ENCODE measurements at regions not wholly inside any gene's neighbourhood (a gene's known extent, or its start where the extent isn't known, plus 50 kb on each side); places are given as distances from the start of the nearest gene placed in this dataset.

- peak overlapping the region; percentile 58 for H3K27ac Mint-ChIP-seq
- H3K36me3 Mint-ChIP-seq (ENCODE audit: low read depth): no peaks in the 10 kb centered on the region
- H3K4me1 Mint-ChIP-seq (ENCODE audit: low read depth): peaks cover 38% of the 10 kb centered on the region
- no peak for TF ChIP-seq CTCF (IDR thresholded peaks at IDR 0.05)
- peaks cover 2% of the 10 kb centered on the region; the same call in 1 of the 2 replicates for H3K27me3 Mint-ChIP-seq (ENCODE audit: insufficient read depth)
- peak overlapping the region; percentile 80 for H3K4me3 Mint-ChIP-seq
- H3K9me3 Mint-ChIP-seq: no peaks in the 10 kb centered on the region
- no peak for DNase-seq
These were observed 65.9 kb upstream of the GADD45A start for GRCh38 chr1:67619080-67619479.

GRCh38 chr1:67623906-67624305 is 61.1 kb upstream of the GADD45A start:
- Mint-ChIP-seq H3K27me3 (ENCODE audit: insufficient read depth) (peaks cover 3% of the 10 kb centered on the region; the same call in 1 of the 2 replicates), H3K27ac (no peak overlapping the region), H3K4me1 (ENCODE audit: low read depth) (peaks cover 35% of the 10 kb centered on the region), H3K4me3 (no peak overlapping the region), H3K36me3 (ENCODE audit: low read depth) (peaks cover 14% of the 10 kb centered on the region), H3K9me3 (peaks cover 7% of the 10 kb centered on the region)
- no peak for TF ChIP-seq CTCF (IDR thresholded peaks at IDR 0.05)
- DNase-seq: no peak

- DNase-seq: no peak
- no peak overlapping the region for H3K27ac Mint-ChIP-seq
- H3K27me3 Mint-ChIP-seq (ENCODE audit: insufficient read depth): peaks cover 3% of the 10 kb centered on the region; the same call in 1 of the 2 replicates
- H3K36me3 Mint-ChIP-seq (ENCODE audit: low read depth): peaks cover 14% of the 10 kb centered on the region
- H3K4me1 Mint-ChIP-seq (ENCODE audit: low read depth): peaks cover 35% of the 10 kb centered on the region
- TF ChIP-seq CTCF (IDR thresholded peaks at IDR 0.05): no peak
- H3K9me3 Mint-ChIP-seq: peaks cover 7% of the 10 kb centered on the region
- H3K4me3 Mint-ChIP-seq: no peak overlapping the region
These were observed 60.3 kb upstream of the GADD45A start for GRCh38 chr1:67624680-67625079.

- H3K27me3 Mint-ChIP-seq (ENCODE audit: insufficient read depth): peaks cover 1% of the 10 kb centered on the region; the same call in 1 of the 2 replicates
- H3K4me3 Mint-ChIP-seq: no peak overlapping the region; the same call in 1 of the 2 replicates
- DNase-seq: peak; percentile 75
- peaks cover 7% of the 10 kb centered on the region for H3K9me3 Mint-ChIP-seq
- H3K27ac Mint-ChIP-seq: peak overlapping the region; percentile 55
- peaks cover 14% of the 10 kb centered on the region for H3K36me3 Mint-ChIP-seq (ENCODE audit: low read depth)
- H3K4me1 Mint-ChIP-seq (ENCODE audit: low read depth): peaks cover 44% of the 10 kb centered on the region
- no peak for TF ChIP-seq CTCF (IDR thresholded peaks at IDR 0.05)
These were observed 58.7 kb upstream of the GADD45A start for GRCh38 chr1:67626090-67626860.

- Mint-ChIP-seq H3K27me3 (ENCODE audit: insufficient read depth) (peaks cover 1% of the 10 kb centered on the region; the same call in 1 of the 2 replicates), H3K36me3 (ENCODE audit: low read depth) (peaks cover 14% of the 10 kb centered on the region), H3K27ac (no peak overlapping the region), H3K9me3 (peaks cover 7% of the 10 kb centered on the region), H3K4me1 (ENCODE audit: low read depth) (peaks cover 44% of the 10 kb centered on the region), H3K4me3 (no peak overlapping the region)
- DNase-seq: no peak
- TF ChIP-seq CTCF (IDR thresholded peaks at IDR 0.05): no peak
These were observed 58.2 kb upstream of the GADD45A start for GRCh38 chr1:67626861-67627235.
